T-helper 17 cell (primary cell): ENCODE measurements at regions not wholly inside any gene's neighbourhood (a gene's known extent, or its start where the extent isn't known, plus 50 kb on each side); places are given as distances from the start of the nearest gene placed in this dataset.
"Not testable (repeated sequence)": the region's sequence is repeated elsewhere in the genome, so short reads cannot be mapped to it uniquely, and the experiment has no call there.

Source experiments
- ATAC-seq: fragments of 150-1000 bp; cut with Tn5 transposase; 2 replicates; pipeline ENCODE4 v1.10.0; 2021; ENCODE audit warnings: mild to moderate bottlenecking, moderate library complexity
- DNase-seq, 3 donors: peaks; one replicate each; pipeline versions ENCODE4 v3.0.0 to v3.0.0-alpha.2; 2020 to 2021
- H3K9me3 ChIP-seq: one replicate; pipeline ENCODE4 v1.7.0; 2013; ENCODE audit warnings: low read length, mild to moderate bottlenecking; ENCODE audit not compliant: control insufficient read depth, poor library complexity, severe bottlenecking
- H3K27ac Mint-ChIP-seq: one replicate; pipeline ENCODE4 v1.8.0; 2022; ENCODE audit warnings: mild to moderate bottlenecking, moderate library complexity, mixed read lengths
- H3K27me3 Mint-ChIP-seq: one replicate; pipeline ENCODE4 v1.8.0; 2022; ENCODE audit warnings: mixed read lengths
- H3K36me3 Mint-ChIP-seq: one replicate; pipeline ENCODE4 v1.8.0; 2022; ENCODE audit warnings: low read depth, mixed read lengths
- H3K4me1 Mint-ChIP-seq: one replicate; pipeline ENCODE4 v1.8.0; 2022; ENCODE audit warnings: mild to moderate bottlenecking, mixed read lengths
- H3K4me3 Mint-ChIP-seq: one replicate; pipeline ENCODE4 v1.8.0; 2022; ENCODE audit warnings: mild to moderate bottlenecking, moderate library complexity, mixed read lengths

GRCh38 chr21:25501996-25502665 is 105.2 kb downstream of the MRPL39 start:
- H3K36me3 Mint-ChIP-seq = no peaks in the 10 kb centered on the region
- no peak overlapping the region for H3K4me3 Mint-ChIP-seq
- peaks cover 5% of the 10 kb centered on the region for H3K4me1 Mint-ChIP-seq
- peaks cover 5% of the 10 kb centered on the region for H3K27me3 Mint-ChIP-seq
- DNase-seq = no peak
- H3K27ac Mint-ChIP-seq = no peak overlapping the region
- no peaks in the 10 kb centered on the region for H3K9me3 ChIP-seq
- peak; percentile 40 for ATAC-seq

DNA sequence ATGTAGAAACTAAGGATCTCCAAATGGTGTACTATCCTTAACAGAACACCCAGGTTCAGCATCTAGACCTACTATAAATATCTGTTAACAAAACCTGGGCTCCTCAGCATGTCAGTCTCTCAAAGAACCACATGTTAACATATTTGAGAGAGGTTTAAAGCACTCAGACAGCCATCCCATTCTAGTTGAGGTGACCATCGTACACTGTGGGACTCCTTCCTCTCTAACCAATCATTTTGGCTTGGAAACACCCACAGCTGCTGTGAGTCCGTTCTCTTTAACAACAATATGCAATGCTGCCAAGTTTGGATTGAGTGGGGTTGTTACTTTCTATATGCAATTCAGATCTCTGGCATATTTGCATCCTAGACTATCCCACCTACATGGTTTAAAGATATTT is 105.8 kb downstream of the MRPL39 start:
- Mint-ChIP-seq H3K27me3 (peaks cover 5% of the 10 kb centered on the region), H3K36me3 (no peaks in the 10 kb centered on the region), H3K4me3 (no peak overlapping the region), H3K27ac (no peak overlapping the region), H3K4me1 (peaks cover 5% of the 10 kb centered on the region)
- DNase-seq = no peak
- no peak for ATAC-seq
- no peaks in the 10 kb centered on the region for H3K9me3 ChIP-seq

DNA sequence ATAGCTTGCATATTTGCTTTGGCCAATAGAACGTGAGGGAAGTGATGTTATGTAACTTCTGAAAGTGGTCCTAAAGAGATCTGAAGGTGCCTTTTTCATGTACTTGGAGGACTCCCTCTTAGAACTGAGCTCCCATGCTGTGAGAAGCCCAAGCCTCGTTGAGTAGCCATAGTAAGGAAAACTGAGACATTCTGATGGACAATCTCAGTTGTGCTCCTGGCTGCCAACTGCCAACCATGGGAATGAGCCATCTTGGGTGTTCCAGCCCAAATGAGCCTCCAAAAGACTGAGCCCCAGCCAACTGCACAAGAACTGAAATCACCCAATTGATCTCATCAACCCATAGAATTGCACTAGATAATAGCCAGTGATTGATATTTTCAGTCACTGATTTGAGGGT is 106.7 kb downstream of the MRPL39 start:
- Mint-ChIP-seq H3K27me3 (no peaks in the 10 kb centered on the region), H3K27ac (no peak overlapping the region), H3K4me3 (no peak overlapping the region), H3K4me1 (peaks cover 2% of the 10 kb centered on the region), H3K36me3 (no peaks in the 10 kb centered on the region)
- ATAC-seq (no peak), DNase-seq (no peak)
- no peaks in the 10 kb centered on the region for H3K9me3 ChIP-seq

GRCh38 chr21:25496825-25497482 is 110.3 kb downstream of the MRPL39 start:
- no peak overlapping the region for H3K4me3 Mint-ChIP-seq
- H3K9me3 ChIP-seq = no peaks in the 10 kb centered on the region
- no peak overlapping the region for H3K27ac Mint-ChIP-seq
- ATAC-seq (no peak), DNase-seq (no peak)
- no peaks in the 10 kb centered on the region for H3K4me1 Mint-ChIP-seq
- H3K36me3 Mint-ChIP-seq = no peaks in the 10 kb centered on the region
- no peaks in the 10 kb centered on the region for H3K27me3 Mint-ChIP-seq

DNA sequence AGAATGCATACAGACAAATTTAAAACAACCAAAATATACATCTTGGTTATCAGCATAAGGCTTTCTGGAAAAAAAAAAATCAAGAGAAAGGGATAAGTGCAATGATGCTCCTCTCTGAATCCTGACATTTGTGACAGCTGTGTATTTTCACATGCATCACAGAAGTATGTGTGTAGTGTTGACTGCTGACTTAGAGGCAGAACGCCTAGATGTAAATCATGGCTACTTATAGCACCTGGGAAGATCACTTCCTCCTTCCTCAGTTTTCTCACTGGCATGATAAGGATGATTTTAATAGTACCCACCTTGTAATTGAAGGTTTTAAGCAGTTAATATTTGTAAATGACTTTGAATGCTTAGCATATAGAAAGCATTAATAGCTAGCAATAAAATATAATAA is 112.5 kb downstream of the MRPL39 start:
- H3K9me3 ChIP-seq = no peaks in the 10 kb centered on the region
- H3K27ac Mint-ChIP-seq = no peak overlapping the region
- ATAC-seq = no peak
- no peak overlapping the region for H3K4me3 Mint-ChIP-seq
- DNase-seq = no peak
- H3K36me3 Mint-ChIP-seq = peaks cover 4% of the 10 kb centered on the region
- H3K4me1 Mint-ChIP-seq = peaks cover 4% of the 10 kb centered on the region
- no peaks in the 10 kb centered on the region for H3K27me3 Mint-ChIP-seq

DNA sequence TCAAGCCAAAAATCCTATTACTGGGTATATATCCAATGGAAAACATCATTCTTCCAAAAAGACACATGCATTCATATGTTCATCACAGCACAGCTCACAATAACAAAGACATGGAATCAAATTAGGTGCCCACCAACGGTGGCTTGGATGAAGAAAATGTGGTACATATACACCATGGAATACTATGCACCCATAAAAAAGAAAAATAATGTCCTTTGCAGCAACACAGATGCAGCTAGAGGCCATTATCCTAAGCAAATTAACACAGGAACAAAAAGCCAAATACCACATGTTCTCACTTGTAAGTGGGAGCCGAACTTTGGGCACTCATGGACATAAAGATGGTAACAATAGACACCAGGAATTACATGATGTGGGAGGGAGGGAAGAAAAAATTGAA is 113.6 kb downstream of the MRPL39 start:
- peaks cover 4% of the 10 kb centered on the region for H3K36me3 Mint-ChIP-seq

GRCh38 chr21:25491267-25491666 is 116.0 kb downstream of the MRPL39 start:
- Mint-ChIP-seq H3K4me1 (peaks cover 4% of the 10 kb centered on the region), H3K4me3 (no peak overlapping the region), H3K36me3 (peaks cover 4% of the 10 kb centered on the region), H3K27ac (no peak overlapping the region), H3K27me3 (no peaks in the 10 kb centered on the region)
- DNase-seq = no peak
- ATAC-seq = no peak
- no peaks in the 10 kb centered on the region for H3K9me3 ChIP-seq

More for the DNA sequence above, 113.6 kb downstream of the MRPL39 start:
- ATAC-seq = no peak
- H3K9me3 ChIP-seq = no peaks in the 10 kb centered on the region
- H3K4me1 Mint-ChIP-seq = peaks cover 4% of the 10 kb centered on the region
- no peak for DNase-seq
- no peaks in the 10 kb centered on the region for H3K27me3 Mint-ChIP-seq
- no peak overlapping the region for H3K4me3 Mint-ChIP-seq
- H3K27ac Mint-ChIP-seq = no peak overlapping the region

DNA sequence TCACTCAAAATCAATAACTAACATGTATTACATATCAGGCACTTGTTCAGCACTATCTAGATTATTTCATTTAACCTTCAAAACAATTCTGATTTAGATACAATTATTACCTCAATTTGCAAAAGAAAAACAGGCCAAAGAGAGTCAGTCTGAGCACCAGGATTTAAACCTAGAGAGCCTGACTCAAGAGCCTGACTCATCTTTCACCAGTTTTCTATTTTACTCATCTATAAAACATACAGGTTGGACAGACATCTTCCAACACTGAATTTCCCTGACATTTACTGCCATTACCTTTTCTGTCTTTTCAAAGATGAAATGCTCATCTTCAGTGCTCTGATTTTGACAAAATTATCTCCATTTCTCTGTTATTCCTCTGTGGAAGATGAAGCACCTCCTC is 116.5 kb downstream of the MRPL39 start:
- no peaks in the 10 kb centered on the region for H3K9me3 ChIP-seq
- ATAC-seq (no peak), DNase-seq (no peak)
- Mint-ChIP-seq H3K36me3 (peaks cover 4% of the 10 kb centered on the region), H3K27me3 (no peaks in the 10 kb centered on the region), H3K4me3 (no peak overlapping the region), H3K27ac (no peak overlapping the region), H3K4me1 (peaks cover 4% of the 10 kb centered on the region)

- Mint-ChIP-seq H3K4me3 (no peak overlapping the region), H3K4me1 (peaks cover 4% of the 10 kb centered on the region), H3K27me3 (no peaks in the 10 kb centered on the region), H3K27ac (no peak overlapping the region), H3K36me3 (peaks cover 4% of the 10 kb centered on the region)
- H3K9me3 ChIP-seq = no peaks in the 10 kb centered on the region
- DNase-seq (no peak), ATAC-seq (no peak)
These were observed 117.6 kb downstream of the MRPL39 start for GRCh38 chr21:25489673-25490072.

DNA sequence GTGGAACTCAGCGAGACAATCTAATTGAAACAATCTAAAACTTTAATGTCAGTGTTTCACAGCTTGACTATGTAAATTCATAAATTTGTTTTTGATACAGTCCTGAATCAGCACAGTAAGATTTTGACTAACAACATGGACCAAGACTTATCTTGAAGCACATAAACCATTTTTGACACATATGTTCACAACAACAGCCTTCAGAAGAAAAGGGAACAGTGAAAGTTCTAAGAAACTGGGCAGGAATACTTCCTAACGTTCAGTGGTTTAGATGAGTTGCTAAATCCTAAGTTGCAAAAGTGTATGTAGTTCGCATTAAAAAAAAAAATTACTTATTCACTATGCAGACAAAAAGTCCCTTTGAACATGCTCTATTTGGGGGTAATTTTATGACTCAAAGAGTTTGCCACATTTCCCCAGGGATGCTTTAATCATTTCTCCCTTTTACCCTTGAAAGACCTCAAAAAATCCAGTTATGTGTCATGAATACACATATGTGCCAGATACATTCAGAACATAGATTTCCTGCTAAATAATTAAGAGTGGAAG is 120.2 kb downstream of the MRPL39 start:
- no peak overlapping the region for H3K4me3 Mint-ChIP-seq
- DNase-seq (no peak), ATAC-seq (no peak)
- no peaks in the 10 kb centered on the region for H3K27me3 Mint-ChIP-seq
- H3K36me3 Mint-ChIP-seq = peaks cover 4% of the 10 kb centered on the region
- H3K9me3 ChIP-seq = peaks cover 7% of the 10 kb centered on the region
- peaks cover 4% of the 10 kb centered on the region for H3K4me1 Mint-ChIP-seq
- H3K27ac Mint-ChIP-seq = no peak overlapping the region

- no peak for DNase-seq
- Mint-ChIP-seq H3K36me3 (peaks cover 2% of the 10 kb centered on the region), H3K4me1 (no peaks in the 10 kb centered on the region), H3K4me3 (no peak overlapping the region), H3K27me3 (no peaks in the 10 kb centered on the region), H3K27ac (no peak overlapping the region)
- H3K9me3 ChIP-seq = peaks cover 10% of the 10 kb centered on the region
- no peak for ATAC-seq
These were observed 121.4 kb downstream of the MRPL39 start for GRCh38 chr21:25485914-25486313.

- Mint-ChIP-seq H3K27me3 (no peaks in the 10 kb centered on the region), H3K4me1 (peaks cover 15% of the 10 kb centered on the region), H3K4me3 (no peak overlapping the region), H3K27ac (peak overlapping the region; percentile 24), H3K36me3 (no peaks in the 10 kb centered on the region)
- H3K9me3 ChIP-seq = no peaks in the 10 kb centered on the region
- ATAC-seq = no peak
- no peak for DNase-seq
These were observed 139.4 kb downstream of the MRPL39 start for GRCh38 chr21:25467896-25468295.

- not testable (repeated sequence) for H3K36me3 Mint-ChIP-seq, ATAC-seq, H3K9me3 ChIP-seq, H3K27me3 Mint-ChIP-seq, H3K27ac Mint-ChIP-seq, DNase-seq, H3K4me3 Mint-ChIP-seq
- H3K4me1 Mint-ChIP-seq = peaks cover 18% of the 10 kb centered on the region
These were observed 140.2 kb downstream of the MRPL39 start for GRCh38 chr21:25467071-25467470.

- no peak for ATAC-seq
- H3K9me3 ChIP-seq = no peaks in the 10 kb centered on the region
- no peaks in the 10 kb centered on the region for H3K36me3 Mint-ChIP-seq
- no peak overlapping the region for H3K27ac Mint-ChIP-seq
- no peak overlapping the region for H3K4me3 Mint-ChIP-seq
- H3K4me1 Mint-ChIP-seq = peaks cover 18% of the 10 kb centered on the region
- H3K27me3 Mint-ChIP-seq = no peaks in the 10 kb centered on the region
- no peak for DNase-seq
These were observed 140.8 kb downstream of the MRPL39 start for GRCh38 chr21:25466470-25466869.
